GM20000 (cell line): ENCODE measurements at regions not wholly inside any gene's neighbourhood (a gene's known extent, or its start where the extent isn't known, plus 50 kb on each side); places are given as distances from the start of the nearest gene placed in this dataset.

ENCODE experiments used
- DNase-seq: peaks from one replicate; pipeline ENCODE4 v3.0.0; 2012; ENCODE audit warnings: low spot score
- CTCF ChIP-seq: IDR thresholded peaks from 2 replicates; pipeline ENCODE4 v1.5.1; 2012; ENCODE audit warnings: mild to moderate bottlenecking, control low read depth; ENCODE audit errors: extremely low read depth, missing control alignments

DNA sequence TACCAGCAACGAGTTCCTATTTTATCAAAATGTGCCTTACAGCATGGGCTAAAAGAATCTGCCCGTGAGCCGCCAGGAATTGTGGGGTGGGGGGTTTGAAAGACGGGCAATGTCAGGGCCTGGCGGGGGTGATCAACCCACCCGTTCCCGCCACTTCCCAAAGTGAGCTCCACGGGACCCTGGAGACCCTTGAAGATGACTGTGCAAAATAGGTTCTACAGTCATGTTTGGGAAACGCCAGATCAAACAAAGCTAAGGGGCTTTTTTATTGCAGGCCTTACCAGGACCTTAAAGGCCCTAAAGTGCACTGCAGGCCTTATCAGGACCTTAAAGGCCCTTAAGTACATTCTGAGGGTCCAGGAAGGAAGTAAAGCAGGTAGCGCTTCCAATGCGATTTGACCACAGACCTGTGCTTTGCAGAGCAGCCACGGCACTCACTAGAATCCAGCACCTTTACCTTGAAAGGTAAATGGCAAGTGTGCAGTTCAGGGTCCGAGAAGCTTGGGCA, 404.1 kb downstream of the SHANK2 start:
- DNase-seq: no peak
- no peak for TF ChIP-seq CTCF

DNA sequence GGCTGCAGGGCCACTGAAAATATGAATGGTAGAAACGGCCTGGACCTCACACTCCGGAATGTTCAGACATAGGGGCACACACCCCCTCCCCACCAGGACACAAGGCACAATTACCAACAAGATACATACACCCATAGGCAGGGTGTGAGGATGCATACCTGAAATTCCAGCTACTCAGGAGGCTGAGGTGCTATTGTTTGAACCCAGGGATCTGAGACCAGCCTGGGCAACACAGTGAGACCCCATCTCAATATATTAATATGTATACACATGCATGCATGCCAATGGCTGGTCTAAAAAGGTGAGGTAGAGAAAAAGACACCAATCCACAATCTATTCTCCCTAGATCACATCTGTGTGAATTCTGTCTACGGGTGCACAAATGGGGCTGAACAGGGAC, 403.3 kb downstream of the SHANK2 start:
- no peak for DNase-seq
- no peak for TF ChIP-seq CTCF

DNA sequence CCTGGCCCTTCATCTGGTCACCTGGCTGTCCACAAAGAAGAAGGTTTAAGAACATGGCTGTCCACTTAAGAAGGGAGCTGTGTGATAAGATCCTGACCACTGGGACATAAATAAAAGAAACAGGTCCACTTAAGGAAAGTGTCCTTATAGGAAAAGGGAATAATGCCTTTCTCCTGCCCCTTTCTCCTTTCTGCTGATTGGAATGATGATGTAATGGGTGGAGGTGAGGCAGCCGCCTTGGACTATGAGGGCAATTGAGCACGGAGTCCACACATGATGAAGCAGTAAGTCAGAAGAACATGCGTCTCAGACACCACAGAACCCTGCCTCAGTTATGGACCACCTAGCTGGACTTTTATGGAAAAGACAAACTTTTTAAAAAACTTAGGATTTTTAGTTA, 401.1 kb downstream of the SHANK2 start:
- TF ChIP-seq CTCF: no peak

GRCh38 chr11:70851907-70852306, 400.5 kb downstream of the SHANK2 start:
- no peak for DNase-seq
- no peak for TF ChIP-seq CTCF

More for the DNA sequence above, 401.1 kb downstream of the SHANK2 start:
- DNase-seq: no peak

- TF ChIP-seq CTCF: no peak
- DNase-seq: no peak
Measured at GRCh38 chr11:70853068-70853769, 399.2 kb downstream of the SHANK2 start.

- no peak for DNase-seq
- TF ChIP-seq CTCF: no peak
Measured at GRCh38 chr11:70853770-70854108, 398.6 kb downstream of the SHANK2 start.

GRCh38 chr11:70854201-70854600, 398.2 kb downstream of the SHANK2 start:
- TF ChIP-seq CTCF: no peak
- no peak for DNase-seq
